ENCODE measurements at regions not wholly inside any gene's neighbourhood (a gene's known extent, or its start where the extent isn't known, plus 50 kb on each side); places are given as distances from the start of the nearest gene placed in this dataset.
"Not testable (repeated sequence)": the region's sequence is repeated elsewhere in the genome, so short reads cannot be mapped to it uniquely, and the experiment has no call there.

GRCh38 chr9:25025156-25025555, 479.5 kb upstream of the IZUMO3 start:
- H3K36me3 ChIP-seq (ENCODE audit: low read depth) = no peaks in the 10 kb centered on the region
- DNase-seq (ENCODE audit: low spot score) (no peak), ATAC-seq (ENCODE audit: low read depth) (no peak)
- H3K4me1 ChIP-seq (ENCODE audit: insufficient read depth, poor library complexity, severe bottlenecking) = no peaks in the 10 kb centered on the region
- peaks cover 4% of the 10 kb centered on the region for H3K27me3 ChIP-seq (ENCODE audit: insufficient read depth, poor library complexity, severe bottlenecking)
- H3K4me3 ChIP-seq (ENCODE audit: severe bottlenecking) = no peak overlapping the region
- no peaks in the 10 kb centered on the region for H3K9me3 ChIP-seq (ENCODE audit: severe bottlenecking)
- no peak overlapping the region for H3K27ac ChIP-seq (ENCODE audit: poor library complexity, severe bottlenecking)
- no peak for TF ChIP-seq CTCF (IDR thresholded peaks at IDR 0.05; ENCODE audit: poor library complexity, severe bottlenecking)

GRCh38 chr9:25017779-25018178, 472.1 kb upstream of the IZUMO3 start:
- TF ChIP-seq CTCF (IDR thresholded peaks at IDR 0.05; ENCODE audit: poor library complexity, severe bottlenecking) = no peak
- DNase-seq (ENCODE audit: low spot score) = no peak

GRCh38 chr9:25010027-25010662, 464.4 kb upstream of the IZUMO3 start:
- no peaks in the 10 kb centered on the region for H3K9me3 ChIP-seq (ENCODE audit: severe bottlenecking)
- DNase-seq (ENCODE audit: low spot score) (no peak), ATAC-seq (ENCODE audit: low read depth) (no peak)
- H3K27ac ChIP-seq (ENCODE audit: poor library complexity, severe bottlenecking) = no peak overlapping the region
- no peaks in the 10 kb centered on the region for H3K4me1 ChIP-seq (ENCODE audit: insufficient read depth, poor library complexity, severe bottlenecking)
- H3K4me3 ChIP-seq (ENCODE audit: severe bottlenecking) = no peak overlapping the region
- TF ChIP-seq CTCF (IDR thresholded peaks at IDR 0.05; ENCODE audit: poor library complexity, severe bottlenecking) = no peak
- H3K27me3 ChIP-seq (ENCODE audit: insufficient read depth, poor library complexity, severe bottlenecking) = peaks cover 15% of the 10 kb centered on the region
- H3K36me3 ChIP-seq (ENCODE audit: low read depth) = no peaks in the 10 kb centered on the region

More at GRCh38 chr9:25017779-25018178, 472.1 kb upstream of the IZUMO3 start:
- Histone ChIP-seq H3K9me3 (ENCODE audit: severe bottlenecking) (no peaks in the 10 kb centered on the region), H3K4me3 (ENCODE audit: severe bottlenecking) (no peak overlapping the region), H3K27me3 (ENCODE audit: insufficient read depth, poor library complexity, severe bottlenecking) (peaks cover 3% of the 10 kb centered on the region), H3K27ac (ENCODE audit: poor library complexity, severe bottlenecking) (no peak overlapping the region), H3K4me1 (ENCODE audit: insufficient read depth, poor library complexity, severe bottlenecking) (no peaks in the 10 kb centered on the region), H3K36me3 (ENCODE audit: low read depth) (no peaks in the 10 kb centered on the region)
- ATAC-seq (ENCODE audit: low read depth) = no peak

GRCh38 chr9:25003686-25004085, 458.0 kb upstream of the IZUMO3 start:
- DNase-seq (ENCODE audit: low spot score) (no peak), ATAC-seq (ENCODE audit: low read depth) (no peak)
- Histone ChIP-seq H3K4me1 (ENCODE audit: insufficient read depth, poor library complexity, severe bottlenecking) (no peaks in the 10 kb centered on the region), H3K36me3 (ENCODE audit: low read depth) (no peaks in the 10 kb centered on the region), H3K9me3 (ENCODE audit: severe bottlenecking) (no peaks in the 10 kb centered on the region), H3K4me3 (ENCODE audit: severe bottlenecking) (no peak overlapping the region), H3K27me3 (ENCODE audit: insufficient read depth, poor library complexity, severe bottlenecking) (peaks cover 7% of the 10 kb centered on the region), H3K27ac (ENCODE audit: poor library complexity, severe bottlenecking) (no peak overlapping the region)
- TF ChIP-seq CTCF (IDR thresholded peaks at IDR 0.05; ENCODE audit: poor library complexity, severe bottlenecking) = peak; percentile 11

GRCh38 chr9:24986331-24986730, 440.6 kb upstream of the IZUMO3 start:
- ATAC-seq (ENCODE audit: low read depth) (no peak), DNase-seq (ENCODE audit: low spot score) (no peak)
- Histone ChIP-seq H3K4me1 (ENCODE audit: insufficient read depth, poor library complexity, severe bottlenecking) (no peaks in the 10 kb centered on the region), H3K27me3 (ENCODE audit: insufficient read depth, poor library complexity, severe bottlenecking) (peaks cover 4% of the 10 kb centered on the region), H3K27ac (ENCODE audit: poor library complexity, severe bottlenecking) (no peak overlapping the region), H3K4me3 (ENCODE audit: severe bottlenecking) (no peak overlapping the region), H3K9me3 (ENCODE audit: severe bottlenecking) (no peaks in the 10 kb centered on the region), H3K36me3 (ENCODE audit: low read depth) (no peaks in the 10 kb centered on the region)
- TF ChIP-seq CTCF (IDR thresholded peaks at IDR 0.05; ENCODE audit: poor library complexity, severe bottlenecking) = no peak

- H3K36me3 ChIP-seq (ENCODE audit: low read depth); H3K4me1 ChIP-seq (ENCODE audit: insufficient read depth, poor library complexity, severe bottlenecking); ATAC-seq (ENCODE audit: low read depth); H3K9me3 ChIP-seq (ENCODE audit: severe bottlenecking); H3K27ac ChIP-seq (ENCODE audit: poor library complexity, severe bottlenecking); H3K27me3 ChIP-seq (ENCODE audit: insufficient read depth, poor library complexity, severe bottlenecking); H3K4me3 ChIP-seq (ENCODE audit: severe bottlenecking); DNase-seq (ENCODE audit: low spot score): not testable (repeated sequence)
Observed at GRCh38 chr9:24970780-24971179, 425.1 kb upstream of the IZUMO3 start.

Data from RWPE2 (cell line).